Type B pancreatic cell (in vitro differentiated cells): ENCODE measurements at regions not wholly inside any gene's neighbourhood (a gene's known extent, or its start where the extent isn't known, plus 50 kb on each side); places are given as distances from the start of the nearest gene placed in this dataset.

Source experiments
- DNase-seq: peaks from one replicate; pipeline ENCODE4 v3.0.0; 2021; ENCODE audit warnings: mixed read lengths; ENCODE audit not compliant: unreplicated experiment; ENCODE audit errors: extremely low spot score
- H3K27ac Mint-ChIP-seq: 2 replicates; pipeline ENCODE4 v1.8.0; 2021; ENCODE audit warnings: mild to moderate bottlenecking, mixed read lengths
- H3K27me3 Mint-ChIP-seq: 2 replicates; pipeline ENCODE4 v1.8.0; 2021; ENCODE audit warnings: mixed read lengths
- H3K36me3 Mint-ChIP-seq: 2 replicates; pipeline ENCODE4 v1.8.0; 2021; ENCODE audit warnings: mixed read lengths
- H3K4me1 Mint-ChIP-seq: one replicate; pipeline ENCODE4 v1.8.0; 2021; ENCODE audit warnings: mixed read lengths; ENCODE audit not compliant: unreplicated experiment
- H3K4me3 Mint-ChIP-seq: 2 replicates; pipeline ENCODE4 v1.8.0; 2021; ENCODE audit warnings: mild to moderate bottlenecking, mixed read lengths
- H3K9me3 Mint-ChIP-seq: 2 replicates; pipeline ENCODE4 v1.8.0; 2021; ENCODE audit warnings: mixed read lengths
- CTCF ChIP-seq: fragments of 200-600 bp; sonication (generic); conservative IDR thresholded peaks from 2 replicates; pipeline ENCODE4 v1.5.0; 2021; ENCODE audit warnings: antibody characterized with exemption, mild to moderate bottlenecking

- peaks cover 9% of the 10 kb centered on the region for H3K4me1 Mint-ChIP-seq
- no peak for DNase-seq
- no peaks in the 10 kb centered on the region for H3K9me3 Mint-ChIP-seq
- no peaks in the 10 kb centered on the region for H3K27me3 Mint-ChIP-seq
- no peak overlapping the region for H3K27ac Mint-ChIP-seq
- no peaks in the 10 kb centered on the region for H3K36me3 Mint-ChIP-seq
- TF ChIP-seq CTCF = no peak
- H3K4me3 Mint-ChIP-seq = no peak overlapping the region
These were observed 207.5 kb upstream of the PELI2 start for GRCh38 chr14:55910601-55911243.

GRCh38 chr14:55911776-55912175, 206.4 kb upstream of the PELI2 start:
- Mint-ChIP-seq H3K9me3 (no peaks in the 10 kb centered on the region), H3K4me3 (no peak overlapping the region), H3K36me3 (no peaks in the 10 kb centered on the region), H3K27me3 (no peaks in the 10 kb centered on the region), H3K4me1 (peaks cover 12% of the 10 kb centered on the region), H3K27ac (no peak overlapping the region)
- no peak for TF ChIP-seq CTCF
- no peak for DNase-seq

- DNase-seq = no peak
- peaks cover 12% of the 10 kb centered on the region for H3K4me1 Mint-ChIP-seq
- no peak overlapping the region for H3K27ac Mint-ChIP-seq
These were observed 205.9 kb upstream of the PELI2 start for GRCh38 chr14:55912344-55912743.

GRCh38 chr14:55913324-55914025, 204.7 kb upstream of the PELI2 start:
- Mint-ChIP-seq H3K4me3 (no peak overlapping the region), H3K36me3 (no peaks in the 10 kb centered on the region), H3K9me3 (no peaks in the 10 kb centered on the region), H3K27me3 (no peaks in the 10 kb centered on the region), H3K4me1 (peaks cover 12% of the 10 kb centered on the region), H3K27ac (no peak overlapping the region)
- DNase-seq = no peak
- no peak for TF ChIP-seq CTCF

More at GRCh38 chr14:55912344-55912743, 205.9 kb upstream of the PELI2 start:
- no peak overlapping the region for H3K4me3 Mint-ChIP-seq
- no peaks in the 10 kb centered on the region for H3K27me3 Mint-ChIP-seq
- TF ChIP-seq CTCF = no peak
- H3K36me3 Mint-ChIP-seq = no peaks in the 10 kb centered on the region
- H3K9me3 Mint-ChIP-seq = no peaks in the 10 kb centered on the region

- Mint-ChIP-seq H3K27ac (no peak overlapping the region), H3K36me3 (no peaks in the 10 kb centered on the region), H3K9me3 (no peaks in the 10 kb centered on the region), H3K27me3 (no peaks in the 10 kb centered on the region), H3K4me3 (no peak overlapping the region), H3K4me1 (peaks cover 12% of the 10 kb centered on the region)
- TF ChIP-seq CTCF = no peak
- no peak for DNase-seq
These were observed 203.4 kb upstream of the PELI2 start for GRCh38 chr14:55914771-55915170.
